SH-SY5Y (cell line): ENCODE measurements at regions not wholly inside any gene's neighbourhood (a gene's known extent, or its start where the extent isn't known, plus 50 kb on each side); places are given as distances from the start of the nearest gene placed in this dataset.

Experiments
- GATA2 ChIP-seq: IDR thresholded peaks from 2 replicates; pipeline ENCODE4 v1.6.1; 2011; ENCODE audit warnings: mild to moderate bottlenecking, low read depth, low read length
- GATA3 ChIP-seq: IDR thresholded peaks from 2 replicates; pipeline ENCODE4 v1.6.1; 2011; ENCODE audit warnings: low read depth, mild to moderate bottlenecking, low read length, moderate library complexity

DNA sequence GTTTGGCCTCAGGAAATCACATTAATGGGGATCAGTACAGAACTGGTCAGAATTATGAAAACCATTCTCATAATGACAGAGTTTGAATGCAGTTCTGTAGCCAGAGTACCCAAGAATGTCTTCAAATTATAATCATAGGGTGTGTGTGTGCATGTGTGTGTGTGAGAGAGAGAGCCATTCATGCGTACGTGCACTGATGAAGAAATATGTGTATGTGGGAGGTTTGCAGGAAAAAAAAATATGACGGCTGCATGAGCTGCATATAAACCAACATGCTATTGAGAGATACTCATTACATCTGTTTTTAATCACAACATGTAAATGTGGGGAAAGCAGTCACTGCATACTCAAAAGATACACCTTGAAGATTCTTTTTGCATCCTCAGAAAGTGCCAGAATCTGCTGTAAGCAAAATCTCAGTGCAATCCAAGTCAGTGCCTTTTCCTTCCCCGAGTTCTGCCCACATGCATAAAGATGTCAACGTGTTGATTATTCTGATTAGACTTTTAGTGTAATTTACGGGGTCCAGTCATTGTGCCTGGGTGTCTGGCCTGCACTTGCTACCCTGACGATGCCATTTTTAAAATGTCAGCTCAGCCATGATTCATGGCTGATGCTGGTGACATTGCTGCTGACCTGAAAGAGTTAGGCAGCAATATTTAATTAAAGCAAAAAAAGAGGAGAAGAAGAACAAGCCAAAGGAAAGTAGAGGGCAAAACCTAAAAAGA lies 378.7 kb upstream of the ZFHX3 start:
- TF ChIP-seq GATA3, result no peak
- no peak for TF ChIP-seq GATA2

- no peak for TF ChIP-seq GATA3
- no peak for TF ChIP-seq GATA2
Measured at GRCh38 chr16:73420676-73421075, 372.7 kb upstream of the ZFHX3 start.

- TF ChIP-seq GATA2 (no peak), GATA3 (no peak)
Measured at GRCh38 chr16:73420244-73420643, 372.3 kb upstream of the ZFHX3 start.

DNA sequence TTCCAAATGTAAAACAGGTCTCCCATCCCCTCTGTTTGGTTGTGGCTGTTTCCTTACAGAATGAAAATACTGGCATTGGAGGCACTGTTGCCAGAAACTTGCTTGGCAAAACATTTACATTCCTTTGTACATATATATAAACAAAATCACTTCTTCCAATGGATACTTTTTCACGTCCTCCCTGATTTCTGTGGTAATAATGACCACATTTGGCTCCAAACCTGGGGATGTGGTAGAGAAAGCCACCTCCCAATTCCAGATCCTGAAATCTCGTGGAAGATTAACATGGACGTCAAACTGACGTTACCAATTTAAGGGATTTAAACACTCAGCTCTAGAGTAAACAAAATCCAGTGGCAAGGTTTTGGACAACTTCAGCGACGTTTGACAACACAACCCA lies 370.8 kb upstream of the ZFHX3 start:
- TF ChIP-seq GATA2, result no peak
- no peak for TF ChIP-seq GATA3

DNA sequence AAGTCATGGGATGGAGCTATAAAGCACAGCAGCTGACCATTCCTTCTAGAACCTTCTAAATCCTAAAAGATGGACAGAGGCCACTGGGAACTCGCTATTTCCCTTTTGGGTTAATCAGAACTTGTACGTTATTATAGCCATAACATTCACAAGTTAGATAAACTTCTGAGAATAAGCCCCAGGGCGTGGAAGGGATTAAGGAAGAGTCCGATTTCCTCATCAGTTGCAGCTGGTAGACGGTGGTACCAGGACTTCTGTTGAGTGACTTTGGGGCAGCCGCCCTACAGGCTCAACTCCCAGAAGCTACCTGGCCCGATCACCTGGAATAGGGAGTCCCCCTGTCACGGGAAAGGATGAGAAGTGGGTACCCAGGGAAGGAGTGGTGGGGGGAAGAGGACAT lies 370.1 kb upstream of the ZFHX3 start:
- TF ChIP-seq GATA2 (no peak), GATA3 (no peak)

- TF ChIP-seq GATA3, result no peak
- TF ChIP-seq GATA2, result no peak
Measured at GRCh38 chr16:73415286-73415685, 367.4 kb upstream of the ZFHX3 start.

GRCh38 chr16:73414638-73415037 lies 366.7 kb upstream of the ZFHX3 start:
- TF ChIP-seq GATA2 (no peak), GATA3 (no peak)

- no peak for TF ChIP-seq GATA3
- no peak for TF ChIP-seq GATA2
Measured at GRCh38 chr16:73413830-73414190, 365.9 kb upstream of the ZFHX3 start.

DNA sequence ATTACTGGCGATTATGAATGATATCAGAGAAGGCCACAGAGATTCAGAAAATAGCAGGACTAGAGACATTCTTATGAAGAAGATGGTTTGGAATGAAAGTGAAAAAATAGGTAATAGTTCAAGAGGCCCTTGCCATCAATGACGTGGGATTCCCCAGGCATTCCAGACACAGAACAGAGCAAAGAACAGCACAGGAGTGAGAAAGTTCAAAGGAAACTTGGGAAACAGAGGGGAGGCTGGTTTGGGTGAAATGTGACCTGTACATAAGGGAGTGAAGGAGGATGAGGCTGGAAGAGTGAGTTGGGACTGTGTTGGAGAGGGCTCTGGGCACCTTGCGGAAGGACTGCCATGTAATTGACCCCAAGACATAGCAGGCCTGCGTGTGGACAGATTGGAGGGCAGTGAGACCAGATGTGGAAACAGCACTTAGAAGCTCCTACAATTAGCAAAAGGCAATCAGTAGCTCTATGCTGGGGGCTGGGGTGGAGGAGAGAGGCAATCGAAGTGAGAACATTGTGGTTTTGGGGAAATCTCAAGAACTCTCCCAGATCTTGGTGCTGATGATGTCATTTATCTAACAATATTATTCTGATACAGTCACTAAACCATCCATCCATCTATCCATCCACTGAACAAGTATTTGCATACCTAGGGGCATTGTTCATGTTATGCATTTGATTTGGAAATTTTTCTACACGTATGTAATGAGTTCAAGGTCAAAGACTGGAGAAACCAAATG lies 365.3 kb upstream of the ZFHX3 start:
- TF ChIP-seq GATA3 (no peak), GATA2 (no peak)

- TF ChIP-seq GATA2 (no peak), GATA3 (no peak)
Measured at GRCh38 chr16:73412416-73412815, 364.5 kb upstream of the ZFHX3 start.

DNA sequence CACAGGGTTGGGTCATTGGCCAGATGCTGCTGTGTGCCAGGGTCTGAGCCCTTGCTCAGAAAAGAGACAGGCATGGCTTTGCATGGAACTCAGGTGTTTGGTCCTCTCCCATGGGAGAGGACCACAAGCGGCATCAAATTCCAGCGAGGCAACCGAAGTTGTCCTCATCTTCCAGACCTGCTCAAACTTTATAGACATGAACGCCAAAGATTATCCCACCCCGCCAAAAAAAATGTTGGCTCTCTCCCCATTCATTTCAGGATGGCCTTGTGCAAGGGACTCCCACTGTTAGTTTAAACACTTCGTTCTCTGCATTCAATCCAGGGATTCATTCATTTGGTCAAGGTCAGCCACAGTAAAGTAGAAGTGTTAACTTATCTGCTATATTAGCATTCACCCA lies 360.8 kb upstream of the ZFHX3 start:
- no peak for TF ChIP-seq GATA2
- no peak for TF ChIP-seq GATA3

DNA sequence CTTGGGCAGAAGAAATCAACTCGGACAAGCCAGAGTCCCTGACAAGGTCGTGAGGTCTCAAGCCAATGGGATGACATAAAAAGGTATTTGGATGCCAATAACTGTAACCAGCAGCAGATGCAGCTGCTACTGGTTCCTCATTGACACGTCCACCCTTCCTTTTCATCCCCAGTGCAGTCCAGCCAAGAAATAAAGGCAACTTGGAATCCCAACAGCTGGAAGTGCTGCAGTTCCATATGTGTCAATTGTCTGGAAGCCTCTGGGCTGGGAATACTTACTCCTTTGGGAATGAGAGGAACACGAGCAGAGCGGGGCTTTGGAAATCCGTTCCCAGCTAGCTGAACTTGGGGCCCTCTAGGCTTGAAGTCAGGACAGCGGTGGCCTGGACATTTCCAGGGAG lies 360.4 kb upstream of the ZFHX3 start:
- TF ChIP-seq GATA3 (no peak), GATA2 (no peak)

GRCh38 chr16:73405851-73406250 lies 357.9 kb upstream of the ZFHX3 start:
- TF ChIP-seq GATA2 (no peak), GATA3 (no peak)

DNA sequence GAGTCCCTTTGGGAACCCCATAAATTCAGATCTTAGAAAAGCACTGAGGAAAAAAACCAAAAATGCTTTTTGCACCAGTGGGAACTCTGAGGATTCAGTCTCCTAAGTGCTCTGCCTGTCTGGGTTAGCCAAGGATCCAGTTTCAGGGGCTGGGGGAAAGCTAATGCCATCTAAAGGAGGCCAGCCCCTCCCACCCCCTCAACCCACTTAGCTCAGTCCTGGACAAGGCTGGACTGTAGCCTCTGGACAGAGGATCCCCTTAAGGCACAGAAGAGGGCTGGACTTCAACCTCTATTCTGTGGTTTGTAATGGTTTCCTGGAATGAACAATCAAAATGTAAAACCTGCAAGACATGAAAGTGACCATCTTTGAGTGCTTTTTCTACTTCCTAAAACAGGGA lies 356.1 kb upstream of the ZFHX3 start:
- TF ChIP-seq GATA3, result no peak
- no peak for TF ChIP-seq GATA2

- TF ChIP-seq GATA3 (no peak), GATA2 (no peak)
Measured at GRCh38 chr16:73403291-73403690, 355.4 kb upstream of the ZFHX3 start.
